ENCODE measurements at regions not wholly inside any gene's neighbourhood (a gene's known extent, or its start where the extent isn't known, plus 50 kb on each side); places are given as distances from the start of the nearest gene placed in this dataset.
"Not testable (repeated sequence)": the region's sequence is repeated elsewhere in the genome, so short reads cannot be mapped to it uniquely, and the experiment has no call there.

- not testable (repeated sequence) for TF ChIP-seq TSHZ2 (CRISPR knock-in tag; IDR thresholded peaks at IDR 0.05); PPARA (CRISPR knock-in tag; IDR thresholded peaks at IDR 0.05; ENCODE audit: borderline replicate concordance); CSRNP3 (CRISPR knock-in tag; IDR thresholded peaks at IDR 0.05); ISL1 (CRISPR knock-in tag; IDR thresholded peaks at IDR 0.05); CREB5 (CRISPR knock-in tag; IDR thresholded peaks at IDR 0.05; ENCODE audit: low read depth); ZNF70 (CRISPR knock-in tag; IDR thresholded peaks at IDR 0.05); ARNTL (CRISPR knock-in tag; IDR thresholded peaks at IDR 0.05; ENCODE audit: borderline replicate concordance, low read depth); GLIS3 (CRISPR knock-in tag; IDR thresholded peaks at IDR 0.05); OSR1 (CRISPR knock-in tag; IDR thresholded peaks at IDR 0.05)
Observed at GRCh38 chr15:21638770-21639169, 198.5 kb upstream of the POTEB3 start.
